ENCODE measurements at regions not wholly inside any gene's neighbourhood (a gene's known extent, or its start where the extent isn't known, plus 50 kb on each side); places are given as distances from the start of the nearest gene placed in this dataset.

GRCh38 chr6:104644848-104645247 is 214.9 kb downstream of the HACE1 start (continued):
- TF ChIP-seq USF2 (IDR thresholded peaks at IDR 0.05; ENCODE audit: low read length) (no peak), BACH1 (IDR thresholded peaks at IDR 0.05; ENCODE audit: low read length) (no peak), POU5F1 (IDR thresholded peaks at IDR 0.05; ENCODE audit: low read depth, low read length) (no peak), ASH2L (IDR thresholded peaks at IDR 0.05; ENCODE audit: low read length) (no peak), JUN (IDR thresholded peaks at IDR 0.05; ENCODE audit: low read depth, low read length) (no peak), RBBP5 (IDR thresholded peaks at IDR 0.05; ENCODE audit: borderline replicate concordance, low read depth, low read length) (no peak), SUZ12 (IDR thresholded peaks at IDR 0.05; ENCODE audit: low read length) (no peak), SRF (IDR thresholded peaks at IDR 0.05; ENCODE audit: low read depth, low read length) (no peak)

All from H1 (cell line).